ENCODE measurements at regions not wholly inside any gene's neighbourhood (a gene's known extent, or its start where the extent isn't known, plus 50 kb on each side); places are given as distances from the start of the nearest gene placed in this dataset.

DNA sequence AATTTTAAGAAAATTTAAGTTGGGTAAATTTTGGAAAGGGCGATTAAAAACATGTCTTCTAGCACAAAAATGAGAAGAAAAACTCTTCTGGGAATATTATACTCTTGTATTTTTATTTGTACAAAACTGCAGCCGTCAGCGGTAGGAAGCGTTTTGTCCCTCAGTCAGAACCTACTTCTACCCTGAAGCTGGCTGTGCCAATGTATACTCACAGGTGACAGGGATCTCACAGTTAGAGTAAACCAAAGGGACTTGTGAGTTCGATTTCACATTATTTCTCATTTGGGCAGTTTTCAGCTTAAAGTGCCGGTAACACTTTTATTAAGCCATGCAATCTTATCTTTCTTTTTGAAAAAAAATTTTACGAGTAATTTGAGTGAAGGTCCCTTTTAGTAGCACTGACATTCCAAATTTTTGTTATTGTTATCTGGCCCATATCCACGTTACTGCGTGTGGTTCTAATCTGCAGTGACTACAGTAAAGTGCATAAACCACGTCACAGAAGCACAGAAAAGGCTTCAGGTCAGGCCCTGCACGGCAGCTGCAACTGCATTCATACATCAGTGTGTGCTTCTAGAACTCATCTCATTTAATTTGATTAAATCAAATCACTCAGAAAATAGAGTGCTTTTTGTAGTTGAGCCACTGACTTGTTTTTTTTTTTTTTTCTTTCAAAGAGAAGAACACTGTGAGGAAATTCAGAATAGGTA, 387.3 kb downstream of the LIG4 start:
- no peak overlapping the region for H3K4me3 ChIP-seq (replicated peaks; ENCODE audit: low read depth, low read length)
- H3K27me3 ChIP-seq (replicated peaks; ENCODE audit: control insufficient read depth, insufficient read depth, low read length): no peaks in the 10 kb centered on the region
- TF ChIP-seq, protein P1, sequence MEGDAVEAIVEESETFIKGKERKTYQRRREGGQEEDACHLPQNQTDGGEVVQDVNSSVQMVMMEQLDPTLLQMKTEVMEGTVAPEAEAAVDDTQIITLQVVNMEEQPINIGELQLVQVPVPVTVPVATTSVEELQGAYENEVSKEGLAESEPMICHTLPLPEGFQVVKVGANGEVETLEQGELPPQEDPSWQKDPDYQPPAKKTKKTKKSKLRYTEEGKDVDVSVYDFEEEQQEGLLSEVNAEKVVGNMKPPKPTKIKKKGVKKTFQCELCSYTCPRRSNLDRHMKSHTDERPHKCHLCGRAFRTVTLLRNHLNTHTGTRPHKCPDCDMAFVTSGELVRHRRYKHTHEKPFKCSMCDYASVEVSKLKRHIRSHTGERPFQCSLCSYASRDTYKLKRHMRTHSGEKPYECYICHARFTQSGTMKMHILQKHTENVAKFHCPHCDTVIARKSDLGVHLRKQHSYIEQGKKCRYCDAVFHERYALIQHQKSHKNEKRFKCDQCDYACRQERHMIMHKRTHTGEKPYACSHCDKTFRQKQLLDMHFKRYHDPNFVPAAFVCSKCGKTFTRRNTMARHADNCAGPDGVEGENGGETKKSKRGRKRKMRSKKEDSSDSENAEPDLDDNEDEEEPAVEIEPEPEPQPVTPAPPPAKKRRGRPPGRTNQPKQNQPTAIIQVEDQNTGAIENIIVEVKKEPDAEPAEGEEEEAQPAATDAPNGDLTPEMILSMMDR (IDR thresholded peaks at IDR 0.05; ENCODE audit: insufficient read depth, low read length, poor library complexity, severe bottlenecking): no peak
- no peaks in the 10 kb centered on the region for H3K36me3 ChIP-seq (ENCODE audit: control insufficient read depth, insufficient read depth, low read length)
- DNase-seq (ENCODE audit: extremely low read depth, insufficient read length): no peak

DNA sequence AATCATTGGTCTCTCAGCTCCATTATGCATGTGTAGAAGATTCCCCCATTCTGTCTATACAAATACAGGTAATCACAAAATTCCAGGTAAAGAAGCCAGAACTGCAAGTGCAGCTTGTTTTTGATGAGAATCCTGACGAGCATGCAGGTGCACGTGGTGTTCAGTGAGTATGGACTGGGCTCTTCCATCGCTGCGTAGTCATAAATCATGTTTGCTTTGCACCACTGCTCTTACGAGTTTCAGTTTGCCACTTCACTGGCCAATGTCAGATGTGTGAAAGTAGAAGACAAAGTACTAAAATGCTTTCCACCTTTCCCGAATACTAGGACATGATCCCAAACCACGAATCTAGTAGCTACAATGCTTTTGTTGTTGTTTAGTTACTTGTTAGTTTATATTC, 390.7 kb downstream of the LIG4 start:
- TF ChIP-seq, protein P1 (IDR thresholded peaks at IDR 0.05; ENCODE audit: insufficient read depth, low read length, poor library complexity, severe bottlenecking): no peak
- Histone ChIP-seq H3K4me3 (replicated peaks; ENCODE audit: low read depth, low read length) (no peak overlapping the region), H3K36me3 (ENCODE audit: control insufficient read depth, insufficient read depth, low read length) (no peaks in the 10 kb centered on the region), H3K27me3 (replicated peaks; ENCODE audit: control insufficient read depth, insufficient read depth, low read length) (no peaks in the 10 kb centered on the region)
- DNase-seq (ENCODE audit: extremely low read depth, insufficient read length): no peak

DNA sequence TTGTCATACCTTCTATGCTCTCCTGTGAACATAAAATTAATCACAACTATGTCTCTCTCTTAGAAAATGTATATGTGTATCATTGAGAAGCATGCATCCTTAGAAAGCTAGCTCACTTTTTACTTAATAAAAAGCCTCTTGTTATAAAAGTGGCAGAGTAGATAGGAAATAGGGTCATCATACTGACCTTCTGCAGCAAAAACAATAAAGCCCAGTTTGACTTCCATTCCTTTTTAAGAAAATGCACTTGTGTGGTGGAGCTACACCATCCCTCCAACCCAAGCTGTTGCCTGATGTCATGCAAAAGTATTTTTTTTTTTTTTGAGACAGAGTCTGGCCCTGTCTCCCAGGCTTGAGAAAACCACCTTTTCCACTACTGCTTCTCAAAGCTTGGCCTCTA, 393.3 kb downstream of the LIG4 start:
- TF ChIP-seq, protein P1 (IDR thresholded peaks at IDR 0.05; ENCODE audit: insufficient read depth, low read length, poor library complexity, severe bottlenecking): no peak
- no peak for DNase-seq (ENCODE audit: extremely low read depth, insufficient read length)
- Histone ChIP-seq H3K36me3 (ENCODE audit: control insufficient read depth, insufficient read depth, low read length) (no peaks in the 10 kb centered on the region), H3K27me3 (replicated peaks; ENCODE audit: control insufficient read depth, insufficient read depth, low read length) (no peaks in the 10 kb centered on the region), H3K4me3 (replicated peaks; ENCODE audit: low read depth, low read length) (no peak overlapping the region)

DNA sequence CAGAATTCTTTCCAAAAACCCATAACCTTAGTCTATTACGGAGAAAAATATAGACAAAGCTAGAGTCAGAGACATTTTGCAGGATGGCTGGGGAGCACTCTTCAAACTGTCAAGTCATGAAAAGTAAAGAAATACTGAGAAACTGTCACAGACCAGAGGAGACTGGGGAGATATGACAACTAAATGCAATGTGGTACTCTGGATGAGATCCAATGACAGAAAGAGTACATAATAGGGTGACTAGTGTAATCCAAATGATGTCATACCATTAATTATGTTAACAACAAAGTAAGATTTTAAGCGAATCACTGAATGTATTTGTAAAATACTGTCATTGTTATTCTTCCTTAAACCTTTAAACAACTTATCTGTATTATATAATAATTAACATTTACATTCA, 393.8 kb downstream of the LIG4 start:
- no peak overlapping the region for H3K4me3 ChIP-seq (replicated peaks; ENCODE audit: low read depth, low read length)
- H3K36me3 ChIP-seq (ENCODE audit: control insufficient read depth, insufficient read depth, low read length): no peaks in the 10 kb centered on the region
- TF ChIP-seq, protein P1 (IDR thresholded peaks at IDR 0.05; ENCODE audit: insufficient read depth, low read length, poor library complexity, severe bottlenecking): no peak
- H3K27me3 ChIP-seq (replicated peaks; ENCODE audit: control insufficient read depth, insufficient read depth, low read length): no peaks in the 10 kb centered on the region
- no peak for DNase-seq (ENCODE audit: extremely low read depth, insufficient read length)

DNA sequence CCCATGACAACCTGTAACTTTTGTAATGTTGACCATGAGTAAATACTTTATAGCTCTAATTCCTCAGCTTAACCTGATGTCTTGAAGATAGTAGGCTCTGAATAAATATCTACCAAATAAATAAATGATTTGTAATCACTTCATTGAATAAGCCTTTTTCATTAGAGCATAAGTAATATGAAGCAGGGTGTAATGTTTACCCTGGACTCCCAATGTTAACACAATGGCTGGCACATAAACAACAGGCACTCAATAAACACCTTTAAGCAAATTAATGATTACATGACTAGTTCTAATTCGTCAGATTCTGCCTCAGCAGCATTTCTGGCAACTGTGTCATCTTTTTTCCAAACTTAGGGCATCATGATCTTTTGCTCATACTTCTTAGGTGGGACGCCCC, 396.3 kb downstream of the LIG4 start:
- TF ChIP-seq, protein P1 (IDR thresholded peaks at IDR 0.05; ENCODE audit: insufficient read depth, low read length, poor library complexity, severe bottlenecking): no peak

More for the DNA sequence above, 396.3 kb downstream of the LIG4 start:
- Histone ChIP-seq H3K4me3 (replicated peaks; ENCODE audit: low read depth, low read length) (no peak overlapping the region), H3K36me3 (ENCODE audit: control insufficient read depth, insufficient read depth, low read length) (no peaks in the 10 kb centered on the region), H3K27me3 (replicated peaks; ENCODE audit: control insufficient read depth, insufficient read depth, low read length) (no peaks in the 10 kb centered on the region)
- no peak for DNase-seq (ENCODE audit: extremely low read depth, insufficient read length)
